Effector CD8-positive, alpha-beta T cell (primary cell): ENCODE measurements at regions not wholly inside any gene's neighbourhood (a gene's known extent, or its start where the extent isn't known, plus 50 kb on each side); places are given as distances from the start of the nearest gene placed in this dataset.
"Not testable (repeated sequence)": the region's sequence is repeated elsewhere in the genome, so short reads cannot be mapped to it uniquely, and the experiment has no call there.

ENCODE experiments used
- DNase-seq: peaks from one replicate; lab custom pipeline; 2025; lab: John Stamatoyannopoulos, UW

- no peak for DNase-seq
Observed at GRCh38 chr14:71432334-71433110, 499.7 kb upstream of the RGS6 start.

- no peak for DNase-seq
Observed at GRCh38 chr14:71433303-71433702, 498.9 kb upstream of the RGS6 start.

DNA sequence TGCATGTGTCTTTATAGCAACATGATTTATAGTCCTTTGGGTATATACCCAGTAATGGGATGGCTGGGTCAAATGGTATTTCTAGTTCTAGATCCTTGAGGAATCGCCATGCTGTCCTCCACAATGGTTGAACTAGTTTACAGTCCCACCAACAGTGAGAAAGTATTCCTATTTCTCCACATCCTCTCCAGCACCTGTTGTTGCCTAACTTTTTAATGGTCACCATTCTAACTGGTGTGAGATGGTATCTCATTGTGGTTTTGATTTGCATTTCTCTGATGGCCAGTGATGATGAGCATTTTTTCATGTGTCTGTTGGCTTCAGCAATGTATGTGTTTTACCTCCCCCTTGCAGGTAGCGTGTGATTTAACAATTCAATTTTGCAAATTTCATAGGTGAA, 496.6 kb upstream of the RGS6 start:
- not testable (repeated sequence) for DNase-seq

DNA sequence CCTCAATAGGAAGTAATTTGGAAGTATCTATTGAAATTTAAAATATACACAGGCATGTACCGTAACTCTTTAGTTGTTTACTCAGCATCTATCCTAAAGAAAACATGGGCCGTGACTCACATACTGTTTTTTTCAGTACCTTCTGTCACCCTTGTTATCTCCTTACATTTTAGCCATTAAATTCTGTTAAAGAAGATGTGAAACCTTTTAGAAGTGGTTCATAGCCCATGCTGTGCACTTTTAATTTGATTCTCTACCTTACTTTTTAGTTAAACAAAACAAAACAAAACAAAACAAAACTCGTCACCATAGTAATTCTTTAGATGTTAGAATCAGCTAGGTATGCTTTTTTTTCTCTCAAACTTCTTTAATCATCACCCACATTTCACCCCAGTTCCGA, 494.4 kb upstream of the RGS6 start:
- DNase-seq, result no peak

DNA sequence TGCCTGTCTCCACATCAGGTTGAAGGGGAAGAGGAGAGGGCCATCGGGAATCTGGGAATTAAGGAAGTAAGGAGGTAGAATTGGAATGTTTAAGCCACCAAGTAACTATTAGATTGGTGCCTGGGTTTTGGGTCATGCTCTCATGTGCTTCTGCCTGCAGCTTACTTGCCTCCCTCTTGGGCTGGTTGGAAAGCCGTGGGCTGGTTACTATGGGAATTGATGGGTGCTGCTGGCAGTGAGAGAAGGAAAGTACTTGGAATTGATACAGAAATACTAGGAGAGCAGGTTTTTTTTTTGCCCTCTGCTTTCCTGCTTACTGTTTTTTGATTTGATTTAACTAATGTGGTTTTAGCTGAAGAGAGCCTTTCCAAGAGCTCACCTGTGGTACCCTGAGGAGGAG, 493.5 kb upstream of the RGS6 start:
- no peak for DNase-seq

- DNase-seq, result no peak
Observed at GRCh38 chr14:71441126-71441525, 491.1 kb upstream of the RGS6 start.

GRCh38 chr14:71444030-71444822, 488.0 kb upstream of the RGS6 start:
- no peak for DNase-seq

GRCh38 chr14:71448431-71449315, 483.6 kb upstream of the RGS6 start:
- no peak for DNase-seq

- no peak for DNase-seq
Observed at GRCh38 chr14:71449316-71450055, 482.7 kb upstream of the RGS6 start.

GRCh38 chr14:71451501-71451900, 480.7 kb upstream of the RGS6 start:
- DNase-seq, result no peak

DNA sequence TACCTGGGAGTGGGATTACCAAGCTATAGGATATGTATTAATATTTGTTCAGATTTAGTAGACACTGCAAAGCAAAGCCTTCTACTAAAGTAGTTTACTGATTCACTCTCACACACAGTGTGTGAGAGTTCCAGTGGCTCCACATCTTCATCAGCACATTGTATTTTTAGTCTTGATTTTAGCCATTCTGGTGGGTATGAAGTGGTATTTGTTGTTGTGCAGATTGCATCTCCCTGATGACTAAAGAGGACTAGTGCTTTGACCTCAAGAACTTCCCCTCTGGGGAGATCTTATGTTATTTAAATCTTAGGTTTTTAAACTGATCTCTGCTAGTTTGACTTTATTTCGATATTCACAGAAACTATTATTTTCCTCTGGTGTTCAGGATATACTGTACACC, 479.7 kb upstream of the RGS6 start:
- no peak for DNase-seq

DNA sequence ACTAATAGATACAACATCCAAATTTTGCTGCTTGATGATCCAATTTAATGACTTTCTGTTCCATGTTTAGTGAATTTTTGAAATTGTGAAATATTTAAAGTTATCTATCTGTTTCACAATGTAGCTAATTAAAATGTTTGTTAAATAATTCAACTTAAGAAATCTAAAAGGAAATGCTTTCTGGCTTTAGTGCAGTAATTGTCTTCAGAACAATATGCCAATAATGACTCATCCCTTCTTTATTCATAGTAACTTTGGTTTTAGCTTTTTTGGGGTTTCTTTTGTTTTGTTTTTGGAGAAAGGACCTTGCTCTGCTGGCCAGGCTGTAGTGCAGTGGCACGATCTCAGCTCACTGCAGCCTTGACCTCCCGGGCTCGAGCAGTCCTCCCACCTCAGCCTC, 479.2 kb upstream of the RGS6 start:
- DNase-seq, result no peak

- no peak for DNase-seq
Observed at GRCh38 chr14:71454010-71454409, 478.2 kb upstream of the RGS6 start.

GRCh38 chr14:71454513-71455332, 477.5 kb upstream of the RGS6 start:
- DNase-seq, result no peak

GRCh38 chr14:71460091-71460490, 472.1 kb upstream of the RGS6 start:
- DNase-seq, result no peak

DNA sequence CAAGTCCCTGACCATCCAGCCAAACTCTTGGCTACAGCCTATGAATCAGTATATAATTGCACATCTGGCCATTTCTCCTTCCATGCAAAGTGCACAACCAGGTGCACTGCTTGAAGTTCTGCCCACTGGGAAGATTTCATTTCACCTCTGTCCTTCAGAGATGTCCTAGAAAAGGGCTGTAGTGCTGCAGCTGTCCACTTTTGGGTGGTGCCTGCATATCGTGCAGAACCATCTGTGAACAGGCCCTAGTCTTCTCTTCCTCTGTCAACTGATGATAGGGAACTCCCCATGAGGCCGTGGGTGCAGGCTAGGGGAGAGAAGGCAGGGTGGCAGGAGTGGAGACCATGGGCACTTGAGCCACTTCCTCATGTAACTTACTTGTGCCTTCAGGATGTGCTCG, 470.6 kb upstream of the RGS6 start:
- not testable (repeated sequence) for DNase-seq

GRCh38 chr14:71463807-71464206, 468.4 kb upstream of the RGS6 start:
- no peak for DNase-seq

DNA sequence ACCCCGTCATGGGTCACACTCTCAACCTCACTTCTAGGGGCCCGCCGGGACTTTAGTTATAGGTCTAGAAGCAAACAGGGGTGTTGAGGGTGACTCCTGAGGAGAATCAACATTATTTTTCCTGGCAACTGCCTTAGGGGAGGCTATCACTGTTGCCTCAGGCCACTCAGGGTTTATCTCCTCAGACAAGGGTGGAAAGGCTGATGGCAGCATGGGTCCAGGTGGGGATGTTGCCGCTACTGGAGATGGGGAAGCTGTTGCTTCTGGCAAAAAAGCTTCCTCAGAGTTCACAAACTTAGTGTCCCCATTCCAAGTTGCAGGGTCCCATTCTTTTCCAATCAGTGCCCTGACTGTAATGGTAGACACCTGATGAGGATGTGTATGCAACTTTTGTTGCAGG, 467.4 kb upstream of the RGS6 start:
- DNase-seq, result no peak

GRCh38 chr14:71465316-71465715, 466.9 kb upstream of the RGS6 start:
- no peak for DNase-seq

DNA sequence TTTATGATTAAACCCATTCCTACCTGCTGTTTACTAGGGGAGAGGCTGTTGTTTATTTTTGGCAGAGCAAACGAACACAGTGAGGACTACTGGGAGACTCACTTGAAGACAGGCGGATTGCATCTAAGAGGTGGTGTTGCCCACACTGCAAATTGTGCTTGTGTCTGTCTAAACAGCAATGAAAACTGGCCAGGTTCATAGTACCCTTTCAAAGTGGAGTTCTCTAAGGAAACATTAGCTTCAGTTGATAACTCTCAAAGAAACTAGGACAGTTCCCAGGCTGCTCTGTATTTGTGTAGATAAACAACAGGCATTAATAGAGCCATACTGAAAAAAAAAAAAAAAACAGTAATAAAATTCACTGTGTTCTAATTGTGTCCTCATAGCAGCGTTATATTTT, 466.0 kb upstream of the RGS6 start:
- DNase-seq, result no peak

DNA sequence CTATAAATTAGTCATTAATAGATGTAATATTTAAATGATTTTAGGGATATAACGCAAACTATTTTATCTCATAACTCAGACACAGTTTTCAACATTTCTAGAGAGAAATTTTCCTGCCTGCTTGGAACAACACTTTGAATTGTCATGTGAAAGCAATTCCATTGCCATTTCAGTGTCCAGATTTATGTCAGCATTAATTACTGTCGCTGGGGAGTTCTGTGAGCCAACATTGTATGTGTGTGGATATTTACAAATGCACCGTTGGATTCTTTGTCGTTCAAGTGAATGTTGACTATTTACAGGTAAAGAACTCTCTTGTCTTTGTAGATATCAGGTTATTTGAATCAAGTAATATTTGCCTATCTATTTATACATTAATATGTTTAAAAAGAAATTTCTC, 465.3 kb upstream of the RGS6 start:
- no peak for DNase-seq
